A673 (cell line): ENCODE measurements at regions not wholly inside any gene's neighbourhood (a gene's known extent, or its start where the extent isn't known, plus 50 kb on each side); places are given as distances from the start of the nearest gene placed in this dataset.

Experiments
- BruUV-seq: library from RNA; stranded (reverse); fragments of 400-500 nt; replicated peaks from 2 replicates; lab custom pipeline; 2021; lab: Mats Ljungman, UMichigan
- CTCF ChIA-PET: fragments of 300-600 bp; sonication (Branson Sonifier 250); formaldehyde crosslinking; loops from one replicate; lab custom pipeline; 2022; ENCODE audit warnings: antibody characterized with exemption; lab: Charles Lee
- POLR2A ChIA-PET: fragments of 300-600 bp; sonication (Branson Sonifier 250); formaldehyde crosslinking; loops from one replicate; lab custom pipeline; 2022; ENCODE audit warnings: antibody characterized with exemption; ENCODE audit not compliant: low non-redundant PET; lab: Charles Lee
- DNase-seq: peaks from one replicate; pipeline ENCODE4 v3.0.0-alpha.2; 2015; ENCODE audit warnings: low spot score
- H3K27ac ChIP-seq: fragments of 200-600 bp; sonication (generic); 2 replicates; pipeline ENCODE4 v1.5.1; 2016; ENCODE audit warnings: mixed run types, low read depth, mild to moderate bottlenecking, mixed read lengths, antibody characterized with exemption, low read length; ENCODE audit not compliant: poor library complexity, severe bottlenecking
- H3K27me3 ChIP-seq: fragments of 200-600 bp; sonication (generic); replicated peaks from 2 replicates; pipeline ENCODE4 v1.6.1; 2017; ENCODE audit warnings: mixed run types, low read depth, mild to moderate bottlenecking, mixed read lengths, antibody characterized with exemption, low read length; ENCODE audit not compliant: insufficient read depth, poor library complexity
- H3K36me3 ChIP-seq: fragments of 200-600 bp; sonication (generic); 2 replicates; pipeline ENCODE4 v1.6.1; 2016; ENCODE audit warnings: mixed run types, mild to moderate bottlenecking, mixed read lengths, antibody characterized with exemption, low read length; ENCODE audit not compliant: insufficient read depth, poor library complexity, severe bottlenecking
- H3K4me1 ChIP-seq: fragments of 200-600 bp; sonication (generic); 2 replicates; pipeline ENCODE4 v1.6.1; 2017; ENCODE audit warnings: mixed run types, mild to moderate bottlenecking, mixed read lengths, antibody characterized with exemption, low read length; ENCODE audit not compliant: insufficient read depth, poor library complexity, severe bottlenecking
- H3K4me3 ChIP-seq: fragments of 200-600 bp; sonication (generic); 2 replicates; pipeline ENCODE4 v1.5.1; 2016; ENCODE audit warnings: low read depth, mixed run types, mild to moderate bottlenecking, mixed read lengths, low read length; ENCODE audit not compliant: poor library complexity, severe bottlenecking
- H3K9me3 ChIP-seq: fragments of 200-600 bp; sonication (generic); 2 replicates; pipeline ENCODE4 v1.6.1; 2016; ENCODE audit warnings: mixed run types, low read depth, mild to moderate bottlenecking, mixed read lengths, antibody characterized with exemption, low read length; ENCODE audit not compliant: poor library complexity, severe bottlenecking
- EZH2 ChIP-seq: fragments of 200-600 bp; sonication (generic); IDR thresholded peaks from 2 replicates; pipeline ENCODE4 v1.6.1; 2017; ENCODE audit warnings: borderline replicate concordance, low read depth, mild to moderate bottlenecking, mixed read lengths, antibody characterized with exemption, low read length; ENCODE audit not compliant: poor library complexity, severe bottlenecking
- intact Hi-C: fragments of 100-400 bp; cut with micrococcal nuclease; formaldehyde crosslinking; loops from one replicate; pipeline ENCODE4 v1.10.0; 2022; ENCODE audit not compliant: unreplicated experiment
- TF ChIP-seq, protein P1 (sequence below): fragments of 300-800, 200-600 bp; sonication (generic); conservative IDR thresholded peaks from 2 replicates; pipeline ENCODE4 v1.5.1; 2017; ENCODE audit warnings: low read depth, mild to moderate bottlenecking, antibody characterized with exemption, low read length, moderate library complexity, mixed read lengths

DNA sequence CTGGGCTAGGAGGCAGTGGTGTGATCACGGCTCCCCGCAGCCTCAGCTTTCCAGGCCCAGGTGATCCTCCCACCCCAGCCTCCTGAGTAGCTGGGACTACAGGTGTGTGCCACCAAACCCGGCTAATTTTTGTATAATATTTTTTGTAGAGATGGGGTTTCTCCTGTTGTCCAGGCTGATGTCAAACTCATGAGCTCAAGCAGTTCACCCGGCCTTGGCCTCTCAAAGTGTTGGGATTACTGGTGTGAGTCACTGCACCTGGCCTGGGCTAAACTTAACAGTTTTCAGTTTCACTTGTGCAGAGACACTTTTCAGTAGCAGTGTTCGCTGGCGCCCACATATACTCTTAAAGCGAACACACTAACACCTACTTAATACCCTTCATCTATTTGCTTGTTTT is 205.6 kb upstream of the ZNF608 start:
- POLR2A ChIA-PET, result no interaction called here
- H3K27ac ChIP-seq, result no peak overlapping the region
- no peaks in the 10 kb centered on the region for H3K36me3 ChIP-seq
- intact Hi-C loops, result no loop called here
- no peaks in the 10 kb centered on the region for H3K9me3 ChIP-seq
- DNase-seq, result no peak
- H3K27me3 ChIP-seq, result peaks cover 4% of the 10 kb centered on the region
- H3K4me1 ChIP-seq, result no peaks in the 10 kb centered on the region
- CTCF ChIA-PET, result no interaction called here
- TF ChIP-seq, protein P1, sequence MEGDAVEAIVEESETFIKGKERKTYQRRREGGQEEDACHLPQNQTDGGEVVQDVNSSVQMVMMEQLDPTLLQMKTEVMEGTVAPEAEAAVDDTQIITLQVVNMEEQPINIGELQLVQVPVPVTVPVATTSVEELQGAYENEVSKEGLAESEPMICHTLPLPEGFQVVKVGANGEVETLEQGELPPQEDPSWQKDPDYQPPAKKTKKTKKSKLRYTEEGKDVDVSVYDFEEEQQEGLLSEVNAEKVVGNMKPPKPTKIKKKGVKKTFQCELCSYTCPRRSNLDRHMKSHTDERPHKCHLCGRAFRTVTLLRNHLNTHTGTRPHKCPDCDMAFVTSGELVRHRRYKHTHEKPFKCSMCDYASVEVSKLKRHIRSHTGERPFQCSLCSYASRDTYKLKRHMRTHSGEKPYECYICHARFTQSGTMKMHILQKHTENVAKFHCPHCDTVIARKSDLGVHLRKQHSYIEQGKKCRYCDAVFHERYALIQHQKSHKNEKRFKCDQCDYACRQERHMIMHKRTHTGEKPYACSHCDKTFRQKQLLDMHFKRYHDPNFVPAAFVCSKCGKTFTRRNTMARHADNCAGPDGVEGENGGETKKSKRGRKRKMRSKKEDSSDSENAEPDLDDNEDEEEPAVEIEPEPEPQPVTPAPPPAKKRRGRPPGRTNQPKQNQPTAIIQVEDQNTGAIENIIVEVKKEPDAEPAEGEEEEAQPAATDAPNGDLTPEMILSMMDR, result no peak
- TF ChIP-seq EZH2, result no peak
- BruUV-seq, result no TSS peak
- no peak overlapping the region for H3K4me3 ChIP-seq

DNA sequence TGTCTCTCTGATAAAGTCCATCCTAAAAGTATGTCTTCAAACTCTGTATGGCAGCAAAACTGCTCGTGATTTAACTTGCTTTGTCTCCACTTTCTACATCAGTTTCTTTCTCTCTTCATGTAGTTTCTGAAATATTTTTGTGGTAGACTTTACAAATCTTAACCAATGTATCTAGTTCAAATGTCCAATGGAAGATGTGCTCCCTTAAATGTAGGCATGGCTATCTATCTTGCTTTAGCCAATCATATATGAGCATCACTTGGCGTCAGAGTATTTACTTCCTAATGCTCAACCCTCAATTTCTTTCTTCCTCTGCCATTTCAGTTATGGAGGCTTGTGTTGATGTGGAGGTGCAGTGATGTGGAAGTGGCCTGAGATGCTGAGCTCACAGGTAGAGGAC is 206.1 kb upstream of the ZNF608 start:
- no TSS peak for BruUV-seq
- no peak for DNase-seq

DNA sequence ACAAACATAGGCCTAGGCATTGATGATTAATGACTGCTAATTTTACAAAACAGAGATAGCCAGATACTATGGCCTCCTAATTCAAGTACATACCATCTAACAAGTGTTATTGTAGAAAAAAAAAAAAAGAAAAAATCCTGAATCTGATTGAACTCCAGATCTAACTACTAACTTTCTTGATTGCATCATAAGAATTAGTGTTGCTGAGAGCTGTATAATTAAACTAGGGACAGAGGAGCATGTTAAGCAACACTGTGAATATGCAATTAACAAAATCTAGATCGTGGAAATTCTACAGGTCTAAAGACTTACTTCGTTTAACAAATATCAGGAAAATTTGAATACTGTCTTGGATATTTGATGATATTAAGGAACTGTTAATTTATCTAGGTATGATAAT is 208.3 kb upstream of the ZNF608 start:
- H3K27ac ChIP-seq, result no peak overlapping the region
- intact Hi-C loops, result no loop called here
- H3K4me1 ChIP-seq, result no peaks in the 10 kb centered on the region
- H3K27me3 ChIP-seq, result peaks cover 4% of the 10 kb centered on the region
- ChIA-PET CTCF (no interaction called here), POLR2A (no interaction called here)
- no peak for TF ChIP-seq EZH2
- TF ChIP-seq, protein P1, result no peak
- H3K9me3 ChIP-seq, result no peaks in the 10 kb centered on the region
- H3K4me3 ChIP-seq, result no peak overlapping the region
- no TSS peak for BruUV-seq
- H3K36me3 ChIP-seq, result no peaks in the 10 kb centered on the region
- no peak for DNase-seq

More for the DNA sequence above, 206.1 kb upstream of the ZNF608 start:
- H3K9me3 ChIP-seq, result no peaks in the 10 kb centered on the region
- H3K27ac ChIP-seq, result no peak overlapping the region
- H3K4me3 ChIP-seq, result no peak overlapping the region
- peaks cover 4% of the 10 kb centered on the region for H3K27me3 ChIP-seq
- intact Hi-C loops, result no loop called here
- no peaks in the 10 kb centered on the region for H3K4me1 ChIP-seq
- POLR2A ChIA-PET, result no interaction called here
- H3K36me3 ChIP-seq, result no peaks in the 10 kb centered on the region
- CTCF ChIA-PET, result no interaction called here
- TF ChIP-seq, protein P1, result no peak
- TF ChIP-seq EZH2, result no peak
